HUES48 (cell line): ENCODE measurements at regions not wholly inside any gene's neighbourhood (a gene's known extent, or its start where the extent isn't known, plus 50 kb on each side); places are given as distances from the start of the nearest gene placed in this dataset.
"Not testable (repeated sequence)": the region's sequence is repeated elsewhere in the genome, so short reads cannot be mapped to it uniquely, and the experiment has no call there.

Source experiments
- H3K27ac ChIP-seq: one replicate; pipeline ENCODE4 v1.7.0; 2013; ENCODE audit warnings: low read depth, low read length, inconsistent platforms
- H3K27me3 ChIP-seq: 2 replicates; pipeline ENCODE4 v1.6.1; 2013; ENCODE audit warnings: mild to moderate bottlenecking, low read length; ENCODE audit not compliant: control insufficient read depth, insufficient read depth
- H3K36me3 ChIP-seq: 2 replicates; pipeline ENCODE4 v1.6.1; 2013; ENCODE audit warnings: low read length; ENCODE audit not compliant: control insufficient read depth, insufficient read depth
- H3K4me1 ChIP-seq: 2 replicates; pipeline ENCODE4 v1.6.1; 2013; ENCODE audit warnings: mild to moderate bottlenecking, low read length; ENCODE audit not compliant: control insufficient read depth, insufficient read depth
- H3K4me3 ChIP-seq: 2 replicates; pipeline ENCODE4 v1.5.1; 2013; ENCODE audit warnings: mild to moderate bottlenecking, low read depth, low read length
- H3K9ac ChIP-seq: 2 replicates; pipeline ENCODE4 v1.6.1; 2013; ENCODE audit warnings: mild to moderate bottlenecking, low read depth, low read length, moderate library complexity
- H3K9me3 ChIP-seq: 2 replicates; pipeline ENCODE4 v1.6.1; 2013; ENCODE audit warnings: low read length; ENCODE audit not compliant: control insufficient read depth, insufficient read depth

DNA sequence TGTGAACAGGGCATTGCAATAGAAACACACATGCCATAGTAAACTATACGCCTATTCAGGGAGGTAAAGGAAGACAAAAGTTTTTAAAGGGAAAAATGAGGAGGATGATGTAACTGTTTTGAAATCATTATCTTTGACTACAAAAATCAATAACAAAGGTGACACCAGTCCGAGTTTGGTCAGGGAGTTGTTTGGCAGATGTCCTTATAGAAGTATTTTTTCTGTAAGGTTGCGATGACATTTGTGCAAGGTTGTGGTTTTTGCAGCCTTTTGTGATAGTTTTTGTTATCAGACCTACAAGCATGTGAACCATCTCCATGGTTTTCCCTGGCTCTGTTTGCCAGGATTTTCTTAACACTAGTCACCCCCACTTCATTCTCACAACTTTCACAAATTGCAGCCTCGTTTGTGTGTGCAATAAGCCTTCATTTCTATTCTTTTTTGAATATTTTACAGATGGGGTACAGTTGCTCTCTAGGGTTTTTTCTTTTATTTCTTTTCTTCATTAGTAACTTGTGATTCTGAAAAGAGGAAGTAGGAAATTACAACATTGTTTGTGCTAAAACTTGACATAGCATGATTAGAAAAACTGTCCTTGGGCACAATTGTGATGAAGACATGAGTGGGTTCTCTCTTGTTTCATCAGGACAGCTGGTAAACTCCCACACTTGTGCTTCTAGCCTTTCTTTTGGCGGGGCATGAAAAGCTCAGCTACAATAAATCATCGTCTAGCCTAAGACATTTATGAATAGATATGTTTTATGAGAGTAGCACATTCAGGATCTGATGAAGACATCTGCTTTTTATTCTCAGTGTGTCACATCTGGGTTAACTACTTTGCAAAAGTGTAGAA lies 60.2 kb upstream of the PNPLA4 start:
- Histone ChIP-seq H3K9ac (no peak overlapping the region), H3K36me3 (no peaks in the 10 kb centered on the region), H3K27ac (no peak overlapping the region)

DNA sequence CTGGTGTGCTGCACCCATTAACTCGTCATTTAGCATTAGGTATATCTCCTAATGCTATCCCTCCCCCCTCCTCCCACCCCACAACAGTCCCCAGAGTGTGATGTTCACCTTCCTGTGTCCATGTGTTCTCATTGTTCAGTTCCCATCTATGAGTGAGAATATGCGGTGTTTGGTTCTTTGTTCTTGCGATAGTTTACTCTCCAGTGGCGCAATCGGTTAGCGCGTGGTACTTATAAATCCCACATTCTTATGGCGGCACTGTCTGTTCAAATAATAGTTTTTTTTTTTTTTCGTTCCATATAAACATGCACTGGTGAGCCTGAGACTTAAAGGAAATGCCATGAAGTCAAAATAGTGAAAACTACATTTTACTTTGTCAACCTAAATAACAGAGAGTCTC lies 59.5 kb upstream of the PNPLA4 start:
- H3K9ac ChIP-seq, H3K27ac ChIP-seq, H3K27me3 ChIP-seq, H3K4me1 ChIP-seq, H3K4me3 ChIP-seq, H3K9me3 ChIP-seq, H3K36me3 ChIP-seq: not testable (repeated sequence)

More for the DNA sequence above, 60.2 kb upstream of the PNPLA4 start:
- Histone ChIP-seq H3K4me3 (no peak overlapping the region), H3K4me1 (no peaks in the 10 kb centered on the region), H3K9me3 (no peaks in the 10 kb centered on the region), H3K27me3 (no peaks in the 10 kb centered on the region)

DNA sequence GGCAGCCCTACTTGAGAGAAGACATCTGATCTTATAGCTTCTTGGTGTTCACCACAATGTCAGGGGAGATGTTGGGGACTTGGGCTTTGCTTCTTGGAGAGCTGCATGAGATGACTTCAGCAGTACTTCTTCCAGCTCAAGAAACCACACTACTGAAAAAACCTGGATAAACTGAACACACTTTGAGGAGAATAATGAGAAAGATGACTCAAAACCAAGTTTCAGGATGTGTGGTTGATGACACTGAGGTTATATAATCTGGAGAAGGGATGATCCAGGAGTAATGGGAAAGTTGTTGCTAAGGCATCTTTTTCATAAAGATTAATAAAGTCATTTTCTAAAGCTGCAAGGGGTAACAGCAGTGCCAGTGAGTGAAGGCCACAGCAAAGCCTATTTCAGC lies 58.4 kb upstream of the PNPLA4 start:
- Histone ChIP-seq H3K27me3 (no peaks in the 10 kb centered on the region), H3K4me1 (no peaks in the 10 kb centered on the region), H3K4me3 (no peak overlapping the region), H3K9ac (no peak overlapping the region), H3K36me3 (no peaks in the 10 kb centered on the region), H3K9me3 (no peaks in the 10 kb centered on the region), H3K27ac (no peak overlapping the region)

DNA sequence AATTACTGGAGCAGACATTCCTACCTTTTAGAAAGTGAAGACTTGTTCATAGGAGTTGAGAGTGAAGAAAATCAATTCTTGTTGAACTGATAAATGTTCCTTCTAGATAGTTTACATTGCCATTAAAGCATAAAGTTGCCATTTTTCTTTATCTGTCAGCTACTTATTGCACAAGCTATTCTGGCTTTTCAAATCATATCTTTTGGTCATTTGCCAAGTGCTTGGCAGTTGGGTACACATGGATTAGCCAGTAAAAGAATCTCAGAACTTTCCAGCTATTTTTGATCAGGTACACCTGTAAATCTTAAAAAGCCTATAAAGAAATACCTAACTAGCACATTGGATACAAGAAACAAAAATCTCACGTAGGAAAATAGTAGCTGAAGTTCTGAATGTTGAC lies 56.4 kb upstream of the PNPLA4 start:
- H3K27ac ChIP-seq = no peak overlapping the region
- no peaks in the 10 kb centered on the region for H3K36me3 ChIP-seq
- H3K4me1 ChIP-seq = no peaks in the 10 kb centered on the region
- H3K9me3 ChIP-seq = no peaks in the 10 kb centered on the region
- H3K4me3 ChIP-seq = no peak overlapping the region
- no peaks in the 10 kb centered on the region for H3K27me3 ChIP-seq
- H3K9ac ChIP-seq = no peak overlapping the region
